GM13977 (cell line): ENCODE measurements at regions not wholly inside any gene's neighbourhood (a gene's known extent, or its start where the extent isn't known, plus 50 kb on each side); places are given as distances from the start of the nearest gene placed in this dataset.
"Not testable (repeated sequence)": the region's sequence is repeated elsewhere in the genome, so short reads cannot be mapped to it uniquely, and the experiment has no call there.

ENCODE experiments used
- DNase-seq: peaks from one replicate; pipeline ENCODE4 v3.0.0; 2012; ENCODE audit warnings: low spot score
- CTCF ChIP-seq: IDR thresholded peaks from 2 replicates; pipeline ENCODE4 v1.5.1; 2012; ENCODE audit warnings: mild to moderate bottlenecking, control low read depth; ENCODE audit not compliant: insufficient read depth; ENCODE audit errors: extremely low read depth, missing control alignments
- in situ Hi-C: fragments of 300-500 bp; cut with MboI; formaldehyde crosslinking; loops from one replicate; pipeline ENCODE4 v1.12.0; 2022; ENCODE audit warnings: low sequenced_read_pairs, low pct_unique_long_range_greater_than_20kb, mixed read lengths, inconsistent platforms; ENCODE audit not compliant: unreplicated experiment

- no peak for DNase-seq
- TF ChIP-seq CTCF = no peak
- in situ Hi-C loops = no loop called here
Observed at GRCh38 chr2:22126106-22126505, 1002.3 kb downstream of the TDRD15 start.

GRCh38 chr2:22126978-22127377, 1003.2 kb downstream of the TDRD15 start:
- no peak for DNase-seq
- in situ Hi-C loops = no loop called here
- no peak for TF ChIP-seq CTCF

- no peak for DNase-seq
- in situ Hi-C loops = no loop called here
- TF ChIP-seq CTCF = no peak
Observed at GRCh38 chr2:22134421-22134820, 1010.7 kb downstream of the TDRD15 start.

- in situ Hi-C loops = no loop called here
- no peak for TF ChIP-seq CTCF
Observed at GRCh38 chr2:22136446-22136845, 1012.7 kb downstream of the TDRD15 start.

GRCh38 chr2:22143840-22144239, 1020.1 kb downstream of the TDRD15 start:
- no peak for TF ChIP-seq CTCF
- in situ Hi-C loops = no loop called here

More at GRCh38 chr2:22136446-22136845, 1012.7 kb downstream of the TDRD15 start:
- DNase-seq = no peak

GRCh38 chr2:22153931-22154613, 1030.3 kb downstream of the TDRD15 start:
- no peak for DNase-seq
- no peak for TF ChIP-seq CTCF
- in situ Hi-C loops = no loop called here

More at GRCh38 chr2:22143840-22144239, 1020.1 kb downstream of the TDRD15 start:
- no peak for DNase-seq

- DNase-seq, in situ Hi-C loops: not testable (repeated sequence)
Observed at GRCh38 chr2:22156661-22157060, 1032.9 kb downstream of the TDRD15 start.
